Inflammatory macrophage treated with lipopolysaccharide for 4 hours (primary cell): ENCODE measurements at regions not wholly inside any gene's neighbourhood (a gene's known extent, or its start where the extent isn't known, plus 50 kb on each side); places are given as distances from the start of the nearest gene placed in this dataset.

Source experiments
- DNase-seq: peaks from one replicate; pipeline ENCODE4 v3.0.0-alpha.2; 2020

DNA sequence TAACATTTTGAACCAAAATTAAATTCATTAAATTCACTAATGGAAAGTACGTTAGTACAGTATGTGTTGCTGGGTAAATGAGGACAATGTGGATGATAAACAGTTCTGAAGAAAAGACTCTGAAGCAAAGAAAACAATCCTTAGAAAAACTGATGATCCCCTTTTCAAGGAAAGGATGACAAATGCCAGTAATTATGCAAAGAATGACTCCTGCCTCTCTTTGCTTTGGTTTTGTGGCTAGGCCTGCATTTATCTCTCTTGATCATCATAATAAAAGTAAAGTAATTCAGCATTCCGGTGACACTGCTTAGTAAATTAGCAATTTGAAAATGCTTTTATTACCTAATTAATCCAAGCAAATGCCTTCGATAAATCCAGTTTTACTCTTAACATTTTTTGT lies 652.2 kb upstream of the DIPK2B start:
- no peak for DNase-seq

- DNase-seq = no peak
Measured at GRCh38 chrX:45851434-45851991, 650.8 kb upstream of the DIPK2B start.

- DNase-seq = peak; percentile 7
Measured at GRCh38 chrX:45850775-45851433, 650.2 kb upstream of the DIPK2B start.

DNA sequence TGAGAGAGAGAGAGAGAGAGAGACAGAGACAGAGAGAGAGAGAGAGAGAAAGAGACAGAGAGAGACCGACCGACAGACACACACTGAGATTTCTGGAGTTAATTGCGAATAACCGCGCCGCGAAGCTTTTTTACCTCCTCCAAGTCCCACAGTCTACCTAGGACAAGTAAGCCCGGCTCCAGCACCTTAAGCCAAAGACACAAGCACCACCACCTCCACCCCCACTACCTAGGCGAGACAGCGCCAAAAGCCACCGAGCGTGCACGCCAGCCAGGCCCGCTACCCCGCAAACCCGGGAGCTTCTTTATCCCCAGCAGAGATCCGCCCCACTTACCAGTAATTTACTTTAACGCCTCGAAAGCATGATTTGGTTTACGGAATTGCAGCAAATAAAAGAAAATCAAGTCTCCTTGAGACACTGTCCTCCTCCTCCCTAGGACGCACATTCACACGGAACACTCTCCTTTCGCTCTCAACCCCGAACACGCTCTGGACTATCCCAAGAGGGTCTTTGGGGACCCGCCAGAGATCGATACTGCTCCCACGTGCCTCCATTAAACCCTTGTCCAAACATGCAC lies 649.6 kb upstream of the DIPK2B start:
- DNase-seq = no peak

- peak; percentile 38 for DNase-seq
Measured at GRCh38 chrX:45849261-45849862, 648.7 kb upstream of the DIPK2B start.

GRCh38 chrX:45847961-45848360 lies 647.3 kb upstream of the DIPK2B start:
- no peak for DNase-seq

- DNase-seq = no peak
Measured at GRCh38 chrX:45846328-45846727, 645.7 kb upstream of the DIPK2B start.

DNA sequence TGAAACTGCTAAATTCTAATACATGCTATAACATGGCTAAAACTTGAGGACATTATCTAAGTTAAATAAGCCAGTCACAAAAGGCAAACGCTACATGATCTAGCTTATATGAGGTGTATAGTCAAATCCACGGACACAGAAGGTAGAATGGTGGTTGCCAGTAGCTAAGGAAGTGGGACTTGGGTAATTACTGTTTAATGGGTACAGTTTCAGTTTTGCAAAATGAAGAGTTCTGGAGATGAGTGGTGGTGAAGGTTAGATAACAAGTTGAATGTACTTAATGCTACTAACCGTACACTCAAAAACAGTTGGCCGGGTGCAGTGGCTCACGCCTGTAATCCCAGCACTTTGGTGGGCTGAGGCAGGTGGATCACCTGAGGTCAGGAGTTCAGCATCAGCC lies 644.5 kb upstream of the DIPK2B start:
- no peak for DNase-seq

DNA sequence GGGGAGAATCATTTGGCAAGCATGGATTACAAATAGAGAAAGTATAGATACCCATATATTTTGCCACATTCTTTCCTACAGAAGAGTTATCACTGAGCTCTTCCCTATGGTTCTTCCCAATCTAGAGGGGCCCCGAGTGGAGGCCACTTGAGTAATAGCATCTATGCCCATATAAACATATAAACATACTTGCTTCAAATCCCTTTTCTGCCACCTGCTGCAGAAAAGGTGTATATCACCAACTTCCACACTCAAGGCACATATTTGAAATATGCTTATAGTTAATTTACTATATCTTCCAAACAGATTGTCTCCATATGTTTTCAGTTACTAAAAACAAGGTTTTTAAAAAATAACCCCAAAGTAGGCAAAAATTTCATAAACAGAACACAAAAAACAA lies 642.8 kb upstream of the DIPK2B start:
- DNase-seq = peak; percentile 13

DNA sequence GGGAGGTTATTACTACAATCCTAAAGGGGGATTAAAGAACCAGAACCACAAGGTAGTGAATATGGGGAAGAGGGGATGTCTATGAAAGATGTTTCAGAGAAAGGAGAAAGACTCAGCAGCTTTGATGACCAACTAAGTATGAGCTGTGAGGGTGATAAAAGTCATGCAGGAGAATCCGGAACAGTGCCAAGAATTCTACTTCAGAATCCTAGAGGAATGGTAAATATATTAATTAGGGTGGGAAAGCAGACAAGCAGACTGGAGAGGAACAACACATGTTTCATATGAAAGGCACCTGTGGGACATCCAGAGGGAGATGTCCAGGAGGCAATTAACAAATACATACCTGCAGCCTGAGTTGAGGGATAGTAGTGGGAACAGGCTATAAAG lies 642.2 kb upstream of the DIPK2B start:
- no peak for DNase-seq

GRCh38 chrX:45842207-45842925 lies 641.7 kb upstream of the DIPK2B start:
- no peak for DNase-seq

GRCh38 chrX:45840411-45840950 lies 639.8 kb upstream of the DIPK2B start:
- no peak for DNase-seq

GRCh38 chrX:45830343-45830742 lies 629.7 kb upstream of the DIPK2B start:
- DNase-seq = no peak

- peak; percentile 11 for DNase-seq
Measured at GRCh38 chrX:45824471-45824870, 623.8 kb upstream of the DIPK2B start.

- DNase-seq = no peak
Measured at GRCh38 chrX:45823536-45823935, 622.9 kb upstream of the DIPK2B start.

DNA sequence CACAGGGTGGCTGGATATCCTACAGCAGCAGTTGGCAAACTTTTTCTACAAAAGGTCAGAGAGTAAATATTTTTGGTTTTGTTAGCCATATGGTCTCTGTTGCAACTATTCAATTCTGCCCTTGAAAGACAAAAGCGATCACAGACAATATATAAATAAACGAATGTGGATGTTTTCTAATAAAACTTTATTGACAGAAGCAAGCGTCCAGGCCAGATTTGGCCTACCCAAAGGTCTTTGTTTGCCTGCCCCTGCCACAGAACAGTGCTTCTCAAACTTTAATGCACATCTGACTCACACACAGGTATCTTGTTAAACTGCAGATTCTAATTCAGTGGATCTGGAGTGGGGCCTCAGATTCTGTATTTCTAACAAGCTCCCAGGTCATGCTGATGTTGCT lies 621.4 kb upstream of the DIPK2B start:
- DNase-seq = no peak

DNA sequence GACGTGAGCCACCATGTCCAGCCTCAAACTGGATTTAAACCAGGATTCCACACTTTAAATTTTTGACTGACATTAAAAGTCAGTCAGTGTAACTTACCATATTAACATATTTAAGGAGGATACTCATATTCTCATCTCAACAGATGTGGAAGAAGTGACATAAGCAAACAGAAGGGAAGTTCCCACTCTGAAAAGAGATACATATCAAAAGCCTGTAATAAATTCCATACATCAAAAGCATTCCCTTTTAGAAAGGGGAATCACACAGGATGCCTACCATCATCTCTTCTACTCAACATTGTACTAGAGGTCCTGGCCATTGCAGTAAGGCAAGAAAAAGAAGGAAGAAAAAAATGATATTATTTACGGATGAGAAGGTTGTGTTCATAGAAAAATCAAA lies 618.2 kb upstream of the DIPK2B start:
- DNase-seq = no peak

GRCh38 chrX:45815441-45815840 lies 614.8 kb upstream of the DIPK2B start:
- DNase-seq = no peak

GRCh38 chrX:45811326-45811725 lies 610.6 kb upstream of the DIPK2B start:
- DNase-seq = no peak

- DNase-seq = peak; percentile 76
Measured at GRCh38 chrX:45807572-45808425, 607.1 kb upstream of the DIPK2B start.

- DNase-seq = peak; percentile 75
Measured at GRCh38 chrX:45806410-45807121, 605.9 kb upstream of the DIPK2B start.

GRCh38 chrX:45804276-45804675 lies 603.6 kb upstream of the DIPK2B start:
- DNase-seq = peak; percentile 44
